CD14-positive monocyte (primary cell): ENCODE measurements at regions not wholly inside any gene's neighbourhood (a gene's known extent, or its start where the extent isn't known, plus 50 kb on each side); places are given as distances from the start of the nearest gene placed in this dataset.

Experiments
- DNase-seq, 3 donors: peaks; one replicate each; pipeline ENCODE4 v3.0.0-alpha.2; 2011 to 2022
- H2AFZ ChIP-seq: 2 replicates; pipeline ENCODE4 v1.6.0; 2012; ENCODE audit warnings: mild to moderate bottlenecking, low read depth, low read length, inconsistent platforms; ENCODE audit not compliant: insufficient read depth, poor library complexity, severe bottlenecking
- H3K27ac ChIP-seq, 2 donors: 1 replicate in 1 of 2; 2 replicates in 1 of 2; pipeline ENCODE4 v1.5.1; 2012 to 2013; ENCODE audit warnings: low read length in 2 of 2, control low read depth in 1 of 2, inconsistent platforms in 1 of 2, low read depth in 1 of 2, mild to moderate bottlenecking in 1 of 2
- H3K27me3 ChIP-seq, 2 donors: one replicate each; pipeline versions ENCODE4 v1.6.0 to v1.6.1; 2011 to 2013; ENCODE audit warnings: low read length in 2 of 2; ENCODE audit not compliant: control insufficient read depth in 2 of 2, insufficient read depth in 2 of 2
- H3K36me3 ChIP-seq, 2 donors: replicated peaks in 1 of 2; 1 replicate in 1 of 2; 2 replicates in 1 of 2; pipeline versions ENCODE4 v1.5.1 to v1.6.1; 2012 to 2013; ENCODE audit warnings: low read length in 2 of 2, control low read depth in 1 of 2, inconsistent platforms in 1 of 2, mild to moderate bottlenecking in 1 of 2; ENCODE audit not compliant: insufficient read depth in 2 of 2, control insufficient read depth in 1 of 2
- H3K4me1 ChIP-seq, 2 donors: 1 replicate in 1 of 2; 2 replicates in 1 of 2; pipeline versions ENCODE4 v1.5.1 to v1.6.1; 2012 to 2013; ENCODE audit warnings: low read length in 2 of 2, control low read depth in 1 of 2, inconsistent platforms in 1 of 2, mild to moderate bottlenecking in 1 of 2, moderate library complexity in 1 of 2; ENCODE audit not compliant: insufficient read depth in 2 of 2, control insufficient read depth in 1 of 2
- H3K4me2 ChIP-seq: replicated peaks from 2 replicates; pipeline ENCODE3; 2012; ENCODE audit warnings: low read length, moderate library complexity, mild to moderate bottlenecking; ENCODE audit not compliant: poor library complexity, severe bottlenecking; ENCODE audit errors: extremely low read depth
- H3K4me3 ChIP-seq, 3 experiments: fragments of 200-600 bp in 1 of 3; sonication (generic) in 1 of 3; replicated peaks in 1 of 3; 1 replicate in 2 of 3; 2 replicates in 1 of 3; pipeline ENCODE4 v1.5.1; 2011 to 2013; ENCODE audit warnings: low read length in 3 of 3, mild to moderate bottlenecking in 3 of 3, control low read depth in 2 of 3, low read depth in 2 of 3, inconsistent platforms in 1 of 3, moderate library complexity in 1 of 3
- H3K79me2 ChIP-seq: 2 replicates; pipeline ENCODE4 v1.6.0; 2012; ENCODE audit warnings: mild to moderate bottlenecking, control low read depth, inconsistent platforms, low read length, moderate library complexity; ENCODE audit not compliant: insufficient read depth
- H3K9ac ChIP-seq: 2 replicates; pipeline ENCODE4 v1.6.0; 2017; ENCODE audit warnings: low read length, mild to moderate bottlenecking; ENCODE audit not compliant: insufficient read depth, poor library complexity, severe bottlenecking
- H3K9me3 ChIP-seq, 2 donors: replicated peaks in 1 of 2; 1 replicate in 1 of 2; 2 replicates in 1 of 2; pipeline versions ENCODE4 v1.5.1 to v1.6.1; 2012 to 2013; ENCODE audit warnings: low read length in 2 of 2, control low read depth in 1 of 2; ENCODE audit not compliant: control insufficient read depth in 1 of 2, insufficient read depth in 1 of 2
- H4K20me1 ChIP-seq: 2 replicates; pipeline ENCODE4 v1.6.0; 2012; ENCODE audit warnings: mild to moderate bottlenecking, low read length, control low read depth, moderate library complexity; ENCODE audit not compliant: insufficient read depth
- H3K27ac Mint-ChIP-seq, 7 donors: one replicate each; pipeline ENCODE4 v1.8.0; 2020; ENCODE audit warnings: mild to moderate bottlenecking in 7 of 7, mixed read lengths in 7 of 7, moderate library complexity in 6 of 7, inconsistent platforms in 2 of 7
- H3K27me3 Mint-ChIP-seq, 3 donors: one replicate each; pipeline ENCODE4 v1.8.0; 2021 to 2022; ENCODE audit warnings: low read depth in 3 of 3, mild to moderate bottlenecking in 3 of 3, mixed read lengths in 3 of 3, moderate library complexity in 3 of 3, inconsistent platforms in 1 of 3
- H3K36me3 Mint-ChIP-seq, 2 donors: one replicate each; pipeline ENCODE4 v1.8.0; 2020; ENCODE audit warnings: mixed read lengths in 2 of 2, inconsistent platforms in 1 of 2, mild to moderate bottlenecking in 1 of 2
- H3K4me1 Mint-ChIP-seq: one replicate; pipeline ENCODE4 v1.8.0; 2020; ENCODE audit warnings: mild to moderate bottlenecking, mixed read lengths
- H3K4me3 Mint-ChIP-seq, 2 donors: one replicate each; pipeline ENCODE4 v1.8.0; 2020; ENCODE audit warnings: mild to moderate bottlenecking in 2 of 2, mixed read lengths in 2 of 2, moderate library complexity in 1 of 2
- H3K9me3 Mint-ChIP-seq, 7 donors: one replicate each; pipeline ENCODE4 v1.8.0; 2020 to 2022; ENCODE audit warnings: mixed read lengths in 7 of 7, mild to moderate bottlenecking in 6 of 7, moderate library complexity in 6 of 7, inconsistent platforms in 2 of 7
- WGBS: methylation state at CpG from one replicate; pipeline ENCODE4 v1.1.5; 2013; ENCODE audit warnings: missing lambda C conversion rate; ENCODE audit not compliant: insufficient coverage; 5-methylcytosine and 5-hydroxymethylcytosine counted together
- intact Hi-C, 2 donors: fragments of 100-400 bp; cut with micrococcal nuclease; formaldehyde crosslinking; loops; one replicate each; pipeline versions ENCODE4 v1.15.0 to v1.15.1; 2023
- TF ChIP-seq, protein P1 (sequence below): fragments of 200-600 bp; IDR thresholded peaks from one replicate; pipeline ENCODE4 v1.8.0; 2022; ENCODE audit warnings: antibody characterized with exemption, mild to moderate bottlenecking

DNA sequence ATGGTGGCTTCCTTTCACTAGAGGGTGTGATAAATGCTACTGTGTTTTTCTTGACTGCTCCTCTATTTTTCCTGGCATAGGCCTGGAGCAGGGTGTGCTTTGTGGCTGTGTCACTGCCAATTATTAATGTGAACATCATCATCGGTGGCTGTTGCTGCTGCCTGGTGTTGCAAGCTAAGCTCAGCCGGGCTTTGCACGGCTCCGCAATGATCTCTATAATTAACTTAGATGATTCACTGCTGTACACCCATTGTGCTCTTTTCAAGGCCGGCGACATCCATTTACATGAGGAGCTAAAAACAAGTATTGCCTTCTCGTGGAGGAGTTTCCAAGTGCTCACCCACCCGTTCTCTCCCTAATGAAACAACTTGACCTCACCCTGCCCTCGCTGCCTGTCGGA is 160.1 kb upstream of the IRX3 start:
- no peaks in the 10 kb centered on the region for H3K79me2 ChIP-seq
- Mint-ChIP-seq H3K4me1 (no peaks in the 10 kb centered on the region), H3K27ac (no peak overlapping the region), H3K36me3 (no peaks in the 10 kb centered on the region), H3K27me3 (peaks cover 16 to 35% (median 30%) of the 10 kb centered on the region in 3 donors), H3K9me3 (peaks cover 0 to 15% (median 4%) of the 10 kb centered on the region in 7 donors), H3K4me3 (no peak overlapping the region)
- H4K20me1 ChIP-seq, result no peaks in the 10 kb centered on the region
- H3K4me2 ChIP-seq, result no peak overlapping the region
- H3K9me3 ChIP-seq, result no peaks in the 10 kb centered on the region
- no peak overlapping the region for H3K27ac ChIP-seq
- H3K9ac ChIP-seq, result no peak overlapping the region
- peaks cover 0 to 7% of the 10 kb centered on the region in 2 donors for H3K27me3 ChIP-seq
- intact Hi-C loops, result no loop called here
- WGBS, result 90% methylated on average over 9 of the region's 10 CpGs
- TF ChIP-seq, protein P1, sequence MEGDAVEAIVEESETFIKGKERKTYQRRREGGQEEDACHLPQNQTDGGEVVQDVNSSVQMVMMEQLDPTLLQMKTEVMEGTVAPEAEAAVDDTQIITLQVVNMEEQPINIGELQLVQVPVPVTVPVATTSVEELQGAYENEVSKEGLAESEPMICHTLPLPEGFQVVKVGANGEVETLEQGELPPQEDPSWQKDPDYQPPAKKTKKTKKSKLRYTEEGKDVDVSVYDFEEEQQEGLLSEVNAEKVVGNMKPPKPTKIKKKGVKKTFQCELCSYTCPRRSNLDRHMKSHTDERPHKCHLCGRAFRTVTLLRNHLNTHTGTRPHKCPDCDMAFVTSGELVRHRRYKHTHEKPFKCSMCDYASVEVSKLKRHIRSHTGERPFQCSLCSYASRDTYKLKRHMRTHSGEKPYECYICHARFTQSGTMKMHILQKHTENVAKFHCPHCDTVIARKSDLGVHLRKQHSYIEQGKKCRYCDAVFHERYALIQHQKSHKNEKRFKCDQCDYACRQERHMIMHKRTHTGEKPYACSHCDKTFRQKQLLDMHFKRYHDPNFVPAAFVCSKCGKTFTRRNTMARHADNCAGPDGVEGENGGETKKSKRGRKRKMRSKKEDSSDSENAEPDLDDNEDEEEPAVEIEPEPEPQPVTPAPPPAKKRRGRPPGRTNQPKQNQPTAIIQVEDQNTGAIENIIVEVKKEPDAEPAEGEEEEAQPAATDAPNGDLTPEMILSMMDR, result no peak
- H3K36me3 ChIP-seq, result no peaks in the 10 kb centered on the region
- H3K4me1 ChIP-seq, result no peaks in the 10 kb centered on the region
- H3K4me3 ChIP-seq, result no peak overlapping the region
- no peak for DNase-seq
- H2AFZ ChIP-seq, result no peak overlapping the region

DNA sequence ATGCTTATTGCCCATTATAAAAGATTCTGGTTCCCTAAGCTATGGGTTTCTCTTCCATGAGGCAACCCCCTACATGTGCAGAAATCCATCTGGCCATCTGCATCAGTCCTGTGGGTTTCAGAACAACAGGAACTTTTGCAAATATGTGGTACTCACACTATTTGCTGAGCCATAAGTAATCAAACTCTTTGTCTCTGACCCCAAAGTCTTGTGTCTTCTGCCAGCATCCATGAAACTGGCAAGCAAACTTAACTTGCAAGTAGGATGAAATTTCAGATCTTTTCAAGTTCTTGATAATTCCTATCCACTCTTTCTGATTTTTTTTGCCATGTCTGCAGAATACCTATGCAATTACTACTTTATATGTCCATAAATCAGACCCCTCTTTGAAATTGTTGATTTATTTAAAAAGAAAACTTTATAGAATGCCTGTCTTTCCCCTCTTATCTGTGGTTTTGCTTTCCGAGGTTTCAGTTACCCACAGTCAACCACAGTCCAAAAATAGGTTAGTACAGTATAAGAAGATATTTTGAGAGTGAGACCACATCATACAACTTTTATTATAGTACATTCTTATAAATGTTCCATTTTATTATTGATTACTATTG is 158.4 kb upstream of the IRX3 start:
- no peaks in the 10 kb centered on the region for H3K9me3 ChIP-seq
- no peaks in the 10 kb centered on the region for H3K79me2 ChIP-seq
- no peak overlapping the region for H3K27ac ChIP-seq
- peaks cover 0 to 20% (median 4%) of the 10 kb centered on the region in 7 donors for H3K9me3 Mint-ChIP-seq
- no peaks in the 10 kb centered on the region for H4K20me1 ChIP-seq
- H3K9ac ChIP-seq, result no peak overlapping the region
- no peak overlapping the region for H3K4me2 ChIP-seq
- no peak overlapping the region for H3K27ac Mint-ChIP-seq
- TF ChIP-seq, protein P1, result no peak
- H3K4me3 ChIP-seq, result no peak overlapping the region
- no peak overlapping the region for H3K4me3 Mint-ChIP-seq
- no peaks in the 10 kb centered on the region for H3K4me1 Mint-ChIP-seq
- H3K36me3 ChIP-seq, result no peaks in the 10 kb centered on the region
- no peaks in the 10 kb centered on the region for H3K36me3 Mint-ChIP-seq
- no peak for DNase-seq
- H2AFZ ChIP-seq, result no peak overlapping the region
- whole genome bisulfite sequencing, result no CpG with 5 or more reads among the region's 1 CpG
- no peaks in the 10 kb centered on the region for H3K4me1 ChIP-seq
- H3K27me3 Mint-ChIP-seq, result peaks cover 18 to 30% (median 24%) of the 10 kb centered on the region in 3 donors
- intact Hi-C loops, result no loop called here
- H3K27me3 ChIP-seq, result peaks cover 0 to 7% of the 10 kb centered on the region in 2 donors
